SK-N-SH (cell line): ENCODE measurements at regions not wholly inside any gene's neighbourhood (a gene's known extent, or its start where the extent isn't known, plus 50 kb on each side); places are given as distances from the start of the nearest gene placed in this dataset.

ENCODE experiments used
- CTCF ChIA-PET: fragments of 300-600, 350-600 bp; formaldehyde crosslinking; extraction: SDS; loops from one replicate; lab custom pipeline; 2021; lab: Yijun Ruan, JAX
- POLR2A ChIA-PET: fragments of 350-600 bp; sonication (Branson Sonifier 250); formaldehyde crosslinking; extraction: SDS; loops from one replicate; lab custom pipeline; 2020; ENCODE audit warnings: antibody characterized with exemption, inconsistent platforms; lab: Yijun Ruan, JAX
- DNase-seq: peaks from one replicate; pipeline ENCODE4 v3.0.0; 2012
- H2AFZ ChIP-seq: fragments of 200-600 bp; sonication (generic); 2 replicates; pipeline ENCODE4 v1.8.1; 2016; ENCODE audit warnings: antibody characterized with exemption, mild to moderate bottlenecking, low read depth
- H3F3A ChIP-seq: fragments of 200-600 bp; sonication (generic); replicated peaks from 2 replicates; pipeline ENCODE3; 2016; ENCODE audit warnings: antibody characterized with exemption, mild to moderate bottlenecking; ENCODE audit not compliant: insufficient read depth
- H3K27ac ChIP-seq, 2 experiments: fragments of 200-500 bp in 1 of 2; fragments of 200-600 bp in 1 of 2; sonication (Bioruptor generic) in 1 of 2; sonication (generic), shearing (Covaris generic) in 1 of 2; 2 replicates each; pipeline versions ENCODE4 v1.5.1 to v1.6.1; 2014 to 2016; ENCODE audit warnings: low read depth in 2 of 2, inconsistent platforms in 1 of 2, low read length in 1 of 2, mild to moderate bottlenecking in 1 of 2, mixed read lengths in 1 of 2
- H3K27me3 ChIP-seq: fragments of 200-600 bp; sonication (generic), shearing (Covaris generic); 2 replicates; pipeline ENCODE4 v1.6.1; 2016; ENCODE audit warnings: mixed run types; ENCODE audit not compliant: insufficient read depth
- H3K36me3 ChIP-seq, 2 experiments: fragments of 200-500 bp in 1 of 2; fragments of 200-600 bp in 1 of 2; sonication (Bioruptor generic) in 1 of 2; sonication (generic) in 1 of 2; replicated peaks in 1 of 2; 2 replicates each; pipeline versions ENCODE3 to v1.5.1; 2014 to 2016; ENCODE audit warnings: low read length in 1 of 2, mild to moderate bottlenecking in 1 of 2; ENCODE audit not compliant: insufficient read depth in 2 of 2, control insufficient read depth in 1 of 2
- H3K4me1 ChIP-seq, 2 experiments: fragments of 200-500 bp in 1 of 2; fragments of 200-600 bp in 1 of 2; sonication (Bioruptor generic) in 1 of 2; sonication (generic), shearing (Covaris generic) in 1 of 2; 2 replicates each; pipeline versions ENCODE4 v1.5.1 to v1.6.1; 2014 to 2016; ENCODE audit warnings: low read depth in 1 of 2, low read length in 1 of 2, mixed run types in 1 of 2; ENCODE audit not compliant: insufficient read depth in 2 of 2, control insufficient read depth in 1 of 2
- H3K4me2 ChIP-seq: fragments of 200-600 bp; sonication (generic), shearing (Covaris generic); 2 replicates; pipeline ENCODE4 v1.6.1; 2017; ENCODE audit warnings: mixed run types
- H3K4me3 ChIP-seq, 2 experiments: fragments of 200-500 bp in 1 of 2; fragments of 200-600 bp in 1 of 2; sonication (Bioruptor generic) in 1 of 2; sonication (generic), shearing (Covaris generic) in 1 of 2; 2 replicates each; pipeline versions ENCODE4 v1.5.1 to v1.8.1; 2014 to 2016; ENCODE audit warnings: low read depth in 2 of 2, inconsistent platforms in 1 of 2, low read length in 1 of 2, mild to moderate bottlenecking in 1 of 2, mixed read lengths in 1 of 2, moderate library complexity in 1 of 2
- H3K79me2 ChIP-seq: fragments of 200-600 bp; sonication (generic); 2 replicates; pipeline ENCODE4 v1.8.1; 2017; ENCODE audit warnings: mild to moderate bottlenecking; ENCODE audit not compliant: insufficient read depth
- H3K9ac ChIP-seq: fragments of 200-600 bp; sonication (generic); 2 replicates; pipeline ENCODE4 v1.6.1; 2017; ENCODE audit warnings: mixed run types
- H3K9me2 ChIP-seq: fragments of 200-600 bp; sonication (generic); 2 replicates; pipeline ENCODE4 v1.6.1; 2017; ENCODE audit warnings: mixed run types
- H3K9me3 ChIP-seq: fragments of 200-600 bp; sonication (generic); 2 replicates; pipeline ENCODE4 v1.6.1; 2017; ENCODE audit warnings: mixed run types, mild to moderate bottlenecking, moderate library complexity
- H4K20me1 ChIP-seq: fragments of 200-600 bp; sonication (generic); 2 replicates; pipeline ENCODE4 v1.6.1; 2017; ENCODE audit warnings: mild to moderate bottlenecking, mixed run types; ENCODE audit not compliant: insufficient read depth
- ELF1 ChIP-seq: IDR thresholded peaks from 2 replicates; pipeline ENCODE4 v1.4.0; 2012
- EZH2phosphoT487 ChIP-seq: fragments of 200-600 bp; sonication (generic); IDR thresholded peaks from 2 replicates; pipeline ENCODE4 v1.6.1; 2017; ENCODE audit warnings: low read depth, mixed run types, mild to moderate bottlenecking, antibody characterized with exemption, moderate library complexity, borderline replicate concordance
- FOSL2 ChIP-seq: IDR thresholded peaks from 2 replicates; pipeline ENCODE4 v1.4.0; 2012; ENCODE audit warnings: low read depth, mild to moderate bottlenecking, moderate library complexity, borderline replicate concordance
- FOXM1 ChIP-seq: IDR thresholded peaks from 2 replicates; pipeline ENCODE4 v1.4.0; 2012; ENCODE audit warnings: low read depth, mild to moderate bottlenecking
- GATA2 ChIP-seq: sonication (generic); formaldehyde crosslinking; IDR thresholded peaks from 2 replicates; pipeline ENCODE4 v1.5.0; 2020; ENCODE audit warnings: mild to moderate bottlenecking, missing genetic modification reagents
- IRF3 ChIP-seq: fragments of 150-350 bp; IDR thresholded peaks from 2 replicates; pipeline ENCODE4 v1.6.1; 2016; ENCODE audit warnings: mild to moderate bottlenecking, low read depth, low read length
- MEF2A ChIP-seq: IDR thresholded peaks from 2 replicates; pipeline ENCODE4 v1.4.0; 2012; ENCODE audit warnings: low read depth, borderline replicate concordance
- MXI1 ChIP-seq: IDR thresholded peaks from 2 replicates; pipeline ENCODE4 v1.6.1; 2012; ENCODE audit warnings: mild to moderate bottlenecking, low read depth, low read length, improper control_type of control experiment
- POLR2AphosphoS5 ChIP-seq: IDR thresholded peaks from 2 replicates; pipeline ENCODE4 v1.6.1; 2012; ENCODE audit warnings: low read depth, low read length
- RAD21 ChIP-seq: IDR thresholded peaks from 2 replicates; pipeline ENCODE4 v1.6.1; 2012; ENCODE audit warnings: mild to moderate bottlenecking, low read length
- RCOR1 ChIP-seq: fragments of 150-350 bp; IDR thresholded peaks from 2 replicates; pipeline ENCODE4 v1.6.1; 2017; ENCODE audit warnings: antibody characterized with exemption, low read length
- RFX5 ChIP-seq: IDR thresholded peaks from 2 replicates; pipeline ENCODE4 v1.6.1; 2012; ENCODE audit warnings: mild to moderate bottlenecking, improper control_type of control experiment, low read length
- SIN3A ChIP-seq: IDR thresholded peaks from 2 replicates; pipeline ENCODE4 v1.6.1; 2012; ENCODE audit warnings: low read depth, mild to moderate bottlenecking, low read length, moderate library complexity, borderline replicate concordance
- SMC3 ChIP-seq: IDR thresholded peaks from 2 replicates; pipeline ENCODE4 v1.6.1; 2012; ENCODE audit warnings: low read depth, low read length, improper control_type of control experiment
- TEAD4 ChIP-seq: IDR thresholded peaks from 2 replicates; pipeline ENCODE4 v1.4.0; 2012; ENCODE audit warnings: mild to moderate bottlenecking, borderline replicate concordance; ENCODE audit not compliant: insufficient read depth
- USF1 ChIP-seq: IDR thresholded peaks from 2 replicates; pipeline ENCODE4 v1.4.0; 2012; ENCODE audit warnings: low read depth, borderline replicate concordance
- YY1 ChIP-seq: IDR thresholded peaks from 2 replicates; pipeline ENCODE4 v1.4.0; 2012; ENCODE audit warnings: low read depth, mild to moderate bottlenecking
- WGBS: methylation state at CpG from one replicate; pipeline ENCODE4 v1.1.6; 2017; ENCODE audit warnings: low lambda C conversion rate; 5-methylcytosine and 5-hydroxymethylcytosine counted together
- TF ChIP-seq, protein P1 (sequence below): IDR thresholded peaks from 2 replicates; pipeline ENCODE4 v1.4.0; 2012; ENCODE audit warnings: low read depth, borderline replicate concordance

- no peaks in the 10 kb centered on the region for H3K9me2 ChIP-seq
- CTCF ChIA-PET, result no interaction called here
- POLR2A ChIA-PET, result no interaction called here
- H3K27me3 ChIP-seq, result no peaks in the 10 kb centered on the region
- no peaks in the 10 kb centered on the region for H3K4me1 ChIP-seq
- H3F3A ChIP-seq, result no peaks in the 10 kb centered on the region
- no peak overlapping the region for H3K27ac ChIP-seq
- no peaks in the 10 kb centered on the region for H3K9me3 ChIP-seq
- no peaks in the 10 kb centered on the region for H4K20me1 ChIP-seq
- no peak for DNase-seq
- no peak overlapping the region for H3K4me2 ChIP-seq
- H2AFZ ChIP-seq, result no peak overlapping the region
- no peak for TF ChIP-seq GATA2 (CRISPR knock-in tag)
- no peaks in the 10 kb centered on the region for H3K79me2 ChIP-seq
- no peaks in the 10 kb centered on the region for H3K36me3 ChIP-seq
- WGBS, result 34% methylated on average over 2 of the region's 2 CpGs
- no peak overlapping the region for H3K9ac ChIP-seq
- H3K4me3 ChIP-seq, result no peak overlapping the region
Measured at GRCh38 chr13:55728247-55728646, 1412.5 kb upstream of the PRR20A start.

DNA sequence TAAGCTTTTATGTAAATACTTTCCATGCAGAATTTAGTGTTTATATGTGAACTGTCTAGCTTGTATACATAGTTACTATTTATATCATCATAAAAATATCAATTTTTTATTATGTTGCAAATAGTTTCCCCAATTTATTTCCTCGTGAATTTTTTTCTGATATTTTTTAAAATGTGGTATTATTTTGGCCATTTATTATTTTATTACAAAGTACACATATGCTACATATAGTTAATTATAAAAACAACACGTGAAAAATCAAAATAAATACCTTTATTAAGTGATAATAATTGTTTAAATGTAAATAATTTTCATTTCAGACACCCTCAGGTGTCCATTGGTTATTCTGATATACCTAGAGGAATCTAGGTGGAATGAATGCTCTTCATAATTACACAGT is 1394.9 kb upstream of the PRR20A start:
- Histone ChIP-seq H3K27me3 (no peaks in the 10 kb centered on the region), H3K9me2 (no peaks in the 10 kb centered on the region), H3K9me3 (no peaks in the 10 kb centered on the region), H3K4me1 (no peaks in the 10 kb centered on the region), H3K4me3 (no peak overlapping the region), H3K79me2 (no peaks in the 10 kb centered on the region), H3K36me3 (no peaks in the 10 kb centered on the region), H3K9ac (no peak overlapping the region), H3K4me2 (no peak overlapping the region), H2AFZ (no peak overlapping the region), H3F3A (no peaks in the 10 kb centered on the region), H4K20me1 (no peaks in the 10 kb centered on the region), H3K27ac (no peak overlapping the region)
- under 1% methylated on average over 2 of the region's 2 CpGs for WGBS
- TF ChIP-seq SMC3 (no peak), USF1 (no peak), YY1 (no peak), RAD21 (no peak)
- DNase-seq, result no peak
- ChIA-PET POLR2A (no interaction called here), CTCF (no interaction called here)

DNA sequence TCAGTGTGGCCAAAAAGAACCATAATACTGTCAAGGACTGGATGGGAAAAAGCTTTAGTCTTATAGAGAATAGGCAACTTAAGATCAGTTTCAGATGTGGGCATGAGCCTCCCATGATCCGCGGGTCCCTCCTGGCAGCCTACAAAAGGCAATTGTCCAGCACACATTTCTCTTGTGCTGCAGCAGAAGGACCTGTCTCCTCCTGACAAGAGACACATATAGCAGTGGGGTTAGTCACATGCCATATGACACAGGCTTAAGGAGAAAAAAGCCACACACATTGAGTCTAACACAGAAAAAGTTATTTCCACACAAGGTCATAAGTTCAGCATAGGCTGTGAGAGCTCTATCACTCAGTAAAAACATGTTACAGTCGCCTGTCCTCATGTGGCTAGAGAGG is 1378.7 kb upstream of the PRR20A start:
- no peaks in the 10 kb centered on the region for H3K4me1 ChIP-seq
- no peaks in the 10 kb centered on the region for H3K27me3 ChIP-seq
- peak overlapping the region; percentile 21 to 44; a peak in 3 of 4 replicates for H3K4me3 ChIP-seq
- TF ChIP-seq SIN3A, result no peak
- TF ChIP-seq, protein P1, sequence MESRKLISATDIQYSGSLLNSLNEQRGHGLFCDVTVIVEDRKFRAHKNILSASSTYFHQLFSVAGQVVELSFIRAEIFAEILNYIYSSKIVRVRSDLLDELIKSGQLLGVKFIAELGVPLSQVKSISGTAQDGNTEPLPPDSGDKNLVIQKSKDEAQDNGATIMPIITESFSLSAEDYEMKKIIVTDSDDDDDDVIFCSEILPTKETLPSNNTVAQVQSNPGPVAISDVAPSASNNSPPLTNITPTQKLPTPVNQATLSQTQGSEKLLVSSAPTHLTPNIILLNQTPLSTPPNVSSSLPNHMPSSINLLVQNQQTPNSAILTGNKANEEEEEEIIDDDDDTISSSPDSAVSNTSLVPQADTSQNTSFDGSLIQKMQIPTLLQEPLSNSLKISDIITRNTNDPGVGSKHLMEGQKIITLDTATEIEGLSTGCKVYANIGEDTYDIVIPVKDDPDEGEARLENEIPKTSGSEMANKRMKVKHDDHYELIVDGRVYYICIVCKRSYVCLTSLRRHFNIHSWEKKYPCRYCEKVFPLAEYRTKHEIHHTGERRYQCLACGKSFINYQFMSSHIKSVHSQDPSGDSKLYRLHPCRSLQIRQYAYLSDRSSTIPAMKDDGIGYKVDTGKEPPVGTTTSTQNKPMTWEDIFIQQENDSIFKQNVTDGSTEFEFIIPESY, result no peak
- TF ChIP-seq MEF2A, result no peak
- TF ChIP-seq IRF3, result no peak
- TF ChIP-seq SMC3, result no peak
- TF ChIP-seq RCOR1, result no peak
- TF ChIP-seq EZH2phosphoT487, result no peak
- TF ChIP-seq POLR2AphosphoS5, result no peak
- TF ChIP-seq MXI1, result no peak
- no peak for TF ChIP-seq RFX5
- no peak for TF ChIP-seq FOXM1
- TF ChIP-seq ELF1, result no peak
- no peak for TF ChIP-seq TEAD4
- TF ChIP-seq FOSL2, result no peak
- ChIA-PET CTCF (no interaction called here), POLR2A (interaction anchor here (0.6 kb wide), 1 partner anchor 10 kb away, joined by 3 read pairs; no protein-coding TSS in a partner anchor)
- no peaks in the 10 kb centered on the region for H3K79me2 ChIP-seq
- WGBS, result 0% methylated on average over 3 of the region's 3 CpGs
- no peak for DNase-seq
- no peaks in the 10 kb centered on the region for H3K9me2 ChIP-seq
- no peaks in the 10 kb centered on the region for H3F3A ChIP-seq
- no peak overlapping the region for H3K9ac ChIP-seq
- no peaks in the 10 kb centered on the region for H4K20me1 ChIP-seq
- peak overlapping the region; percentile 45 for H2AFZ ChIP-seq
- H3K9me3 ChIP-seq, result no peaks in the 10 kb centered on the region
- no peaks in the 10 kb centered on the region for H3K36me3 ChIP-seq
- H3K4me2 ChIP-seq, result no peak overlapping the region
- H3K27ac ChIP-seq, result no peak overlapping the region
